ENCODE measurements at regions not wholly inside any gene's neighbourhood (a gene's known extent, or its start where the extent isn't known, plus 50 kb on each side); places are given as distances from the start of the nearest gene placed in this dataset.

DNA sequence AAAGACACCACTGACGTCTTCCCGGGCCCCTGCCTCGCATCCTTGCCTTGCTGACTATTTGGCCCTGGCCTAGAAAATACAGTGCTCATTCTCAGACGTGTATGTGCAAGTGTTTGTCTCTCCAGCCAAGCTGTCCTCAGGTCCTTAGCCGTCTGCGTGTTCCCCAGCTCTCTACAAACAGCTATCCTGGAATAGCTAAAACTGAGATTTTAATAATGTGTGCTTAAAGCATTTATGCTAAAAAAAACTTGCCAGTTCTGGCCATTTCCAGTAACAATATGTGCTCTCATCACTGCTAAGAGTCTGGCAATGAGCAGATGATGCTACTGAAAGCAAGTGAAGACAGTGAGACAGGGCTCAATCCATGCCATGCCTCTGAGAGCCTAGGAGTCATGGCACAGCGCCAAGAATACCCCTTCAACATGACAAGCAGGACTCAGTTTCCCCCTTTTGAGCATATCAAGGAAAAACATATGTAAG, 55.7 kb downstream of the IRF2BP2 start:
- DNase-seq (ENCODE audit: low read depth, low spot score): no peak

- DNase-seq (ENCODE audit: low read depth, low spot score): no peak
Measured at GRCh38 chr1:234553240-234554188, 56.5 kb downstream of the IRF2BP2 start.

- no peak for DNase-seq (ENCODE audit: low read depth, low spot score)
Measured at GRCh38 chr1:234551032-234551378, 59.0 kb downstream of the IRF2BP2 start.

DNA sequence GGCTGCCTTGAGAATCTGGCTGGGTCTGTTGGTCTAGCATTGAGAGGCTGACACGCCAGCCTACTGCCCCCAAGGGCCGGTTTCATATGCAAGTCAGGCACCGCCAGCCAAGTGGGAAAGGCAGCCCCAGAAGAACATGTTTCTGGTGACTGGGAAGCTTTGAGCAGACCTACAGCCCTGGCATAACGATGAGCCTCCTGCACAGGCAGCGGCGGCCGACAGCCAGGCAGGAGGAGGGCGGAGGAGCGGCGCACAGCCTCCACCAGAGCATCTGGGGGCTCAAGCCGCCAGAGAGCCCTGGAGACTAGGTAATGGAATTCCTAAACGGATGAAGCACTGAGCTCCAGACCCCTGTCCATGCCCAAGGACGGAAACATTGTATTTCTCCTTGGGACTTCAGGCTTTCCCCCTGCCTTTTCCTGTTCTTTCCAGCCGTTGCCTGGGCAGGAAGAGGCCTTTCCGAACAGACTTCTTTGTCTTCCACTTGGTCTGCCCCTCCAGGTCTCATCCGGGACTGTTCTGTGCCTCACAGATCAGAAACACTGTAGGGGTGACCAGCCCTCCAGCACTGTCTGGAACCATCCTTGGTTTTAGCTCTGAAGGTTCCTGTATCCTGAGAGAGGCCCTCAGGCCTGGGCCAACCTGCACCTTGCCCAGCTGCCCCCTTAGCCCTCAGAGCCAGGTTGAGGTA, 59.5 kb downstream of the IRF2BP2 start:
- DNase-seq (ENCODE audit: low read depth, low spot score): no peak

- no peak for DNase-seq (ENCODE audit: low read depth, low spot score)
Measured at GRCh38 chr1:234549447-234550021, 60.4 kb downstream of the IRF2BP2 start.

DNA sequence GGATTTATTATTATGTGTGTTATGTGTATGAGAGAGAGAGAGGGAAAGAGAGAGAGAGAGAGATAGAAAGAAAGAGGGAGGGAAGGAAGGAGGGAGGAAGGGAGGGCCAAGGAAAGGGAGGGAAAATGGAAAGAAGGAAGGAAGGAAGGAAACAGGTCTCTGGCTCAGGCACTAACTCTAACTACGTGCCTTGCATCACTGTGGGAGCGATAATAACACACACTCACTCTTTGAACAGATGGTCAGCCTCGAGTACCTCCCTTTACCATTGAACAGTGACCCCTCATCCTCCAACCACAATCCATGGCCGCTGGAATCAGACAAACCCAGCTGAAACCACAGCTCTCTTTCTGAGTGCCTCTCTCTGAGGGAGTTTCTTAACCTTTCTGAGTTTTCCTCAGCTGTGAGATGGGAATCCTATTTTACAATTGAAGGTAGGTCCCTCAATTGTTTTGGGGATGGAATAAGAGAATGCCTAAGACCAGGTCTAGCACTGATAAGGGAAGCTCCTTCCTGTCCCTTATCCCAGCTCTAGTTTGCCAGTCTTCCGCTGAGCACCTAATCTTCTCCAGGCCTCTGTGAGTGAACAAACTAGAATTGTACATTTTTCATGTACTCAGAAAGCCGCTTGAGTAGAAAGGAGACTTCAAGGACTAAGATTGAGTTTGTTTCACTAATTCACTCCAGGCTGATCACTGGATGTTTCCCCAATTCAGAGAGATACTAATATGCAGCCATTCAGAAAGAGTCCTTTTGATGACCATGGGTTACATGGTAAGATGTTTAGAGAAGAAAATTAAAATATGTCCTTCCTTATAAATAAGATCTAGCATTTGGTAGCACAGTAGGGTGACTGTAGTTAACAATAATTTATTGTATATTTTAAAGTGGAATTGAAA, 62.8 kb downstream of the IRF2BP2 start:
- no peak for DNase-seq (ENCODE audit: low read depth, low spot score)

DNA sequence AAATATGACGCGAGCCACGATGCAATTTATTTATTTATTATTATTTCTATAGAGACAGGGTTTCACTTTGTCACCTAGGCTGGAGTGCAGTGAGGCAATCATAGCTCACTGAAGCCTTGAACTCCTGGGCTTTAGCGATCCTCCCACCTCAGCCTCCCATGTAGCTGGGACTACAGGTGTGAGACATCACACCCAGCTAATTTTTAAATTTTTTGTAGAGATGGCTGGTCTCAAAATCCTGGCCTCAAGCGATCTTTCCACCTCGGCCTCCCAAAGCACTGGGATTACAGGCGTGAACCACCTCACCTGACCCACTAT, 63.6 kb downstream of the IRF2BP2 start:
- no peak for DNase-seq (ENCODE audit: low read depth, low spot score)

DNA sequence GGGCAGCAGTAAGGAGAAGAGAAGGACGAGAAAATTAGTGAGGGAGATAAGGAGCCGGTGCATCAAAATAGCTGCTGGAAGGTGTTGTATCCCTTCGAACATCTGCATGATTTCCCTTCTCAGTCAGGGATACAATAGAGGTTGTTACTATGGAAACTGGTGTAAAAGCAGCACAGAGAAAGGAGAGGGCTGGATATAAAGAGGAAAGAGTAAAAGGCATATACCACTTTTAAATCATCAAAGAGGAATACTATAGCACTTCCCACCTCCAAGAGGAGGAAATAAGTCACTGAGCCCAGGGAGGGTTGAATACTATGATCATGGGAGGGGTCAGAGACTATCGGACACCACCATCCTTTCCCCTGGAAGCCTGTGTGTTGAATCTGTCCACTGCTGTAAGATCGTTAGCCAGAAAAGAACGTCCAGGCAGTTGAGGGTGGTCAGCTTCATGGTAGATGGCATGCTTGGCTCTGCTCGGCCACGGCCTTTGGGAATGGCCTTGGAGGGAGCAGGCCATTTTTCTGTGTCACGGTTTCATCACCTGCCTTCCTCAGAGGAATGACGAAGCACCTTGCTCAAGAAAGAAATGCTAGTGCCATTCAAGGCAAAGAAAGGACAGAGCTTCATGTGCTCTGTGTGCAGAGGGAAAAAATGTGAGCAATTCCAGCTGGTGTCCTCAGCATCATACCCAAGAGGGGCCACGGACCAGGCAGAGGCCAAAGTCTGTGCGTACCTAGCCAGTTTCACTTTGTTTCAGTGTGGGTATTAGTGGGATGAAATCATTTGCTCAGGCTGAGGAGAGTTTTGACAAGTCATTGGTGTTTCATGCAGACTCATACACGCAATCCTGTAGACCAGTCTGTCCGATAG, 64.2 kb downstream of the IRF2BP2 start:
- DNase-seq (ENCODE audit: low read depth, low spot score): no peak

DNA sequence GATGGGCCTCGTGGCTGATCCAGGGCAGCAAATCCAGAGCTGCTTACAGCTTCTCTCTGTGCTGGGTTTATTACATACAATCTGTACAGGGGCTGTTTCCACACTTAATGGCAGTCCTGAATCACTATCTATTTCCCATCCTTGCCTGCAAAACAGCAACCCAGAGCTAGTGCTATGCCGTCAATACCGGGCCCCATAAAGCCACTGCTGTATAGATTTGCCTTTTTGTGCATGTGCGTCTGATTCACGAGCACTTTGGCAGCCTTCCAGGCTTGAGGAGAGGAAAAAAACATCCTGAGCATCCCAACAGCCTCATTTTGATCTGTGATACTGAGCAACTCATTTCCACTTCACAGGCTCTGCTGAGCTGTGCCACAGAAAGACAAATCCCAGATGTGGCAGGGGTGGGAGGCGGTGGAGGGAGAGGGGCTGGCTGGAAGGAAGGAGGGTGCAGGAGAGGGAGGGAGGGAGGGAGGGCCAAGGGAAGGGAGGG, 65.2 kb upstream of the TARBP1 start:
- DNase-seq (ENCODE audit: low read depth, low spot score): peak; percentile 87

DNA sequence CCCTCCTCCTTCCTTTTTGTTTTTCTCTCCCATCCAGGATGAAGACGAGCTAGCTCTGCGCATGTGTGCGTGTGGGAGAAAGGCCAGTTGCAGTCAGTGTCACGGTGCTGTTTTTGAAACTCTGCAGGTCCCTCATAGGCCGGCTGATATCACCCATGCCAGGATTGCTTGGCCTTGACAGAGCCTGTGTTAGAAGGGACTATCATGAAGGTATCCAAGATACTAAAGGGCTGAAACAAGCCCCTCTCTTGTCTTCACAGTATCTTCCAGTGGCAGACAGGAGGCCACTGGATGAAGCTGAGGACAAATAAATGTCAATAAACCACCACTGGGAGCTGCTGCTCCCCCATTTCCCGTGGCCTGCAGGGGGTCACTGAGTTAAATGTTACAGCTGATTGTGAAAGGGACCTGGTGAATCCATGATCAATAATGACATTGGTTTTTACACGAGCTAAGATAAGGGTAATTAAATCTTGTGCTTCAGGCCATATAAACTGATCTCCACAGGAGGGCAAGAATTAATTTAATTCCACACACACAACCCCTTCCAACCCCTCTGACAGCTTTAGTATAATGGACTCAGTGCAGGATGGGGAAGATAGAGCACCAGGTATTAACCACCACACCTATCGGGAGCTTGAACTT, 64.6 kb upstream of the TARBP1 start:
- DNase-seq (ENCODE audit: low read depth, low spot score): no peak

GRCh38 chr1:234542211-234542850, 63.4 kb upstream of the TARBP1 start:
- DNase-seq (ENCODE audit: low read depth, low spot score): no peak

DNA sequence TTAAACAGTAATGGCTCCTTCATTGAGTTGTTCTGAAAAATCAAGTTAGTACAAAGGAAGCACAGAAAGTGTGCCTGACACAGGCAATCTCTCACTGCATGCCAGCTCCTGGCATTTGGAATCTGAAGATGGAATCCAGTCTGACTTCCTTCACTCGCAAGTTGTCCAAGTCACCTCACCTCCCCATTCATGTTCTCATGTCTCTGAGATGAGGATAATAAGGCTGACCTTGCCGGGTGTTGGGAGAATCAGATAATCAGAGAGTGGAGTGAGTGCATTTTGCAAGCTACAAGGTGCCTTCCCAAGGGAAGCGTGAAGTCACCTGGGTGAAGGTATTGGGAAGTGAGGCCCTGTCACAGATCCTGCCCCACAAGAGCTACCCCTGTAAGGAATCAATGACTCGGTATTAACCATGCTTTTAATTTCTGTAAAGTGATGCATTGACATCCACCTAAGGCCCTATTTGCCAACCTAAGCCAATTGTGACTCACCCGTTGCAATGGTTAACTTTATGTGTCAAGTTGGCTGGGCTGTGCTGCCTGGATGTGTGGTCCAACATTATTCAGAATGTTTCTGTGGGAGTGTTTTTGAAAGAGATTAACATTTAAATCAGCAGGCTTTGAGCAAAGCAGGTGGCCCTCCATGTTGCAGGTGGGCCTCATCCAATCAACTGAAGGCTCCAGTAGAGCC, 62.5 kb upstream of the TARBP1 start:
- DNase-seq (ENCODE audit: low read depth, low spot score): no peak

DNA sequence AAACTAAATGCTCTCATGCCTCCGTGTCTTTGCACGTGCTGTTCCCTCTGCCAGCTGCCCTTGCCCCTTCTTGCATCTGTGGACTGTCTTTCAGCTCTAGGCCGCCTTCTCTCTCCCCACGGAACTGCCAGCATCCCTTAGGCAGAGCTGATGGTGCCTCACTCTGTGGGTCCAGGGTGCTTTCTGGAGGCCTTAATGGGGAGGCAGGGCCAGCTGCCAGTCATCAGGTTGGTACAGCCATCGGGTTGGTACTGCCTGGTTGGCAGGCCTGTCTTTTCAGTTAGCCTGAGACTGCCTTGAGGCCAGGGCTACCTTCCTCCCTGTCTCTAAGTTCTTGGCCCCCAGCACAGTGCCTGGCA, 61.4 kb upstream of the TARBP1 start:
- no peak for DNase-seq (ENCODE audit: low read depth, low spot score)

DNA sequence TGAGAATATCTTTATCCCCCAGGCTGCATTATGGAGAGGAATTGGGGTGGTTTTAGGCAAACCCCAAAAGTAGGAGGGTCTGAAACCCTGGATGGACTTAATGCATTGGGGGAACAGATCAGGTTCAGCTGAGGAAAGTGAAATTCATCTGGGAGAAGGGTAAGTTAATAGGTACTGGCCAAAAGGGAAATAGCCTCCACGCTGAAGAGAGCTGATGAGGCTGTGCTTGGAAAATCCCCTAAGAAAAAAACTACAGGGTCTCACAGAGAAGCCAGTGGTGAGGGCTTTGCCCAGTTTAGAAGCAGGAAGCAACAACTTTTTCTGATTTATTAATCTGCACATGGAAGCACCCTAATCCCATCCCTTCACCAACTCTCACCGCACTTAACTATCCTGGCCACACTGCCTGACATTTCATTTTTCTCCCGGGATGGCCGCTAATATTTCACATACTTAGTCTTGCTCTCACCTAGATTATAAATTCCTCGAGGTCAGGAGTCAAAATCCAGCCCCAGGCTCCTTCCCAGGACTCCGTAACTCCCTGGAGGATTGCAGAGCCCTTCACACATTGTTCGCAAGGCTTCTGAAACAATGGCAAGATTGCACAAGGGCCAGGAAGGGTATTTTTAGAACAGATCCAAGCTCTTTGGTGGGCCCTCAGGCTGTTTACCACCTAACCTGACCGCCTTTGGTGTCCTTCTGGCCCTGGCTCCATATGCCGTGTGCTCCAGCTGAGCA, 60.9 kb upstream of the TARBP1 start:
- DNase-seq (ENCODE audit: low read depth, low spot score): no peak

- DNase-seq (ENCODE audit: low read depth, low spot score): no peak
Measured at GRCh38 chr1:234538930-234539649, 60.1 kb upstream of the TARBP1 start.

GRCh38 chr1:234538062-234538731, 59.2 kb upstream of the TARBP1 start:
- DNase-seq (ENCODE audit: low read depth, low spot score): no peak

DNA sequence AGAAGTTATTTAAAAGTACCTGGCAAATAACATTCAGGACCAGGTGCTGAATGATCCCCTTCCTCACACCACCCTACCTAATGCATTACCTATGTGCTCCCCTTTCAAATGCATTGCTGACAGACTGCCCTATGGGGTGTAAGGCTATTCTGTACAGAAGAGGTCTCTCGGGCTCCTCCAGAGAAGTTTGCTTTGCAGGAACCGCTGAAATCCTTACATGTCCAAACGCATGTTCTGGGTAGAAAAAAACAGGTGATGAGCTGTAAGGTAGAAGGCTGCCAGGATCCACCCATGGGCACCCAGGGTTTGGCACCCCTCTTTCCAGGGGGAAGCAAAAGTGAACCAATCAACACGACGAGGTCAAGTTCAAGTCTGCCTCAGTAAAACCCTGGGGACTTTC, 58.3 kb upstream of the TARBP1 start:
- no peak for DNase-seq (ENCODE audit: low read depth, low spot score)

Data from smooth muscle cell of the brain vasculature (primary cell).